C4-2B (cell line): ENCODE measurements at regions not wholly inside any gene's neighbourhood (a gene's known extent, or its start where the extent isn't known, plus 50 kb on each side); places are given as distances from the start of the nearest gene placed in this dataset.

Experiments used
- H3K27ac ChIP-seq: fragments of 450-650 bp; 2 replicates; pipeline ENCODE4 v1.5.1; 2017
- ZFX ChIP-seq: fragments of 450-650 bp; IDR thresholded peaks from 2 replicates; pipeline ENCODE4 v1.6.1; 2017
- TF ChIP-seq, protein P1 (sequence below): fragments of 450-650 bp; conservative IDR thresholded peaks from 2 replicates; pipeline ENCODE4 v1.5.1; 2017; ENCODE audit warnings: mild to moderate bottlenecking

DNA sequence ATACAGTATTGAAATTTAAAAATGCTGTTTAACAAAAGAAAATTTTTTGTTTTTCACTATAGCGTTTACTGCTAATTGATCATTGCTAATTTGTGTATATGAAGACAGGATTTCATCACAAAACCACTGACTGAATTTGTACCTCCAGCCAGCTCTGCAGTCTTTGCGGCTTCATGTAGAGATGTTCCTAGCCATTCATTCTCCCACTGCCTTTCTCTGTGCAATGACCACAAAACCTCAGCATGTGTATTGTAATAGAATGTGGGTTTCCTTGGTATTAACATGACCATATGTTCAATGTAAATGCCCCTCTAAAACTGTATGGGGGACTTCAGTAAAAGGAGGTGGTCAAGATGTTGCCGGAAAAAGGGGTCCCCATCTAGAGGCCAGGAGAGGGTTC, 81.1 kb upstream of the STEAP1B start:
- H3K27ac ChIP-seq, result no peak overlapping the region
- TF ChIP-seq, protein P1, sequence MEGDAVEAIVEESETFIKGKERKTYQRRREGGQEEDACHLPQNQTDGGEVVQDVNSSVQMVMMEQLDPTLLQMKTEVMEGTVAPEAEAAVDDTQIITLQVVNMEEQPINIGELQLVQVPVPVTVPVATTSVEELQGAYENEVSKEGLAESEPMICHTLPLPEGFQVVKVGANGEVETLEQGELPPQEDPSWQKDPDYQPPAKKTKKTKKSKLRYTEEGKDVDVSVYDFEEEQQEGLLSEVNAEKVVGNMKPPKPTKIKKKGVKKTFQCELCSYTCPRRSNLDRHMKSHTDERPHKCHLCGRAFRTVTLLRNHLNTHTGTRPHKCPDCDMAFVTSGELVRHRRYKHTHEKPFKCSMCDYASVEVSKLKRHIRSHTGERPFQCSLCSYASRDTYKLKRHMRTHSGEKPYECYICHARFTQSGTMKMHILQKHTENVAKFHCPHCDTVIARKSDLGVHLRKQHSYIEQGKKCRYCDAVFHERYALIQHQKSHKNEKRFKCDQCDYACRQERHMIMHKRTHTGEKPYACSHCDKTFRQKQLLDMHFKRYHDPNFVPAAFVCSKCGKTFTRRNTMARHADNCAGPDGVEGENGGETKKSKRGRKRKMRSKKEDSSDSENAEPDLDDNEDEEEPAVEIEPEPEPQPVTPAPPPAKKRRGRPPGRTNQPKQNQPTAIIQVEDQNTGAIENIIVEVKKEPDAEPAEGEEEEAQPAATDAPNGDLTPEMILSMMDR, result no peak
- TF ChIP-seq ZFX, result no peak

DNA sequence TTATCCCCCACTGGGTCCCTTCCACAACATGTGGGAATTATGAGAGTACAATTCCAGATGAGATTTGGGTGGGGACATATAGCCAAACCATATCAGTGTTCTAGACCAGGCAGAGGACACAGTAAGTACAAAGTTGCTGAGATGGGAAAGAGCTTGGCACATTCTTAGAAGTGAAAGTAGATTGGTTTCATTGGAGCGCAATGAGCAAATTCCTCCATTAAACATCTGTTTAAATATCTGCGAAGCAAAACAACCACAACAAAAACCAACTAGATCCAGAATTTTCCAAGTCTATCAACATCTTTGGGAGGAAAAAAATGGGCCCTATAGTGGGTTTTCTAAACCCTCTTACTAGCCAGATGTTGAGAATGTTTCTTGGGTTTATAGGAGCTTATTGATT, 80.0 kb upstream of the STEAP1B start:
- TF ChIP-seq ZFX, result no peak
- TF ChIP-seq, protein P1, result no peak
- H3K27ac ChIP-seq, result no peak overlapping the region

DNA sequence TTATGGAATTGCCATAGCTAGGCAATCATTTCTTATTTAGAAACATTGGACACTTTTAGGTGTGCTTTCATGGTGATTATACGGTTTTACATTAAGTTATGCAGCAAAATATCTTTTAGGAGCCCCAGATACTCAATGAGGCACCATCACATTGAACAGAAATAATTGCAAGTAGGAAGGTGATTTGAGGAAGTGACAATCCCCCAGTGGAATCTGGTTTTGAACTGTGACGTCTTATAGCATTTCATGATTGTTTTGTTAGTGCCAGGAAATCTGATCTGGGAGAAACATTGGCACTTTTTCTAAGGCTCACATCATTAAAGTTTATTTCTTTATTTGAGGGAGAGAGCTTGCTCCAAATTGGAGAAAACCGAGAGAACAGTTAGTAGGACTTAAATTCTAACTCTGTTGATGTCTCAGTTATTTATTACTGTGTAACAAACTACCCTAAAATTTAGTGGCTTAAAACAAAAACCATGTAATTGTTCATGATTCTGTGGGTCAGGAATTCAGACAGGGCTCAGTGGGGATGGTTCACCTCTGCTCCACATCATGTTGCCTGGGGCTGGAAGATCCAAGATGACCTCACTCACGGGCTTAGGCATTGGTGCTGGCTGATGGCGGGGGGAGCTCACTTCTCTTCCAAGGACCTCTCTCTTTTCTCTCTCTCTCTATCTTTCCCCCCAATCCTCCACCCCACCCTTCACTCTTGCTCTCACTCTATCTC, 78.2 kb upstream of the STEAP1B start:
- TF ChIP-seq, protein P1, result no peak
- TF ChIP-seq ZFX, result no peak
- H3K27ac ChIP-seq, result no peak overlapping the region

DNA sequence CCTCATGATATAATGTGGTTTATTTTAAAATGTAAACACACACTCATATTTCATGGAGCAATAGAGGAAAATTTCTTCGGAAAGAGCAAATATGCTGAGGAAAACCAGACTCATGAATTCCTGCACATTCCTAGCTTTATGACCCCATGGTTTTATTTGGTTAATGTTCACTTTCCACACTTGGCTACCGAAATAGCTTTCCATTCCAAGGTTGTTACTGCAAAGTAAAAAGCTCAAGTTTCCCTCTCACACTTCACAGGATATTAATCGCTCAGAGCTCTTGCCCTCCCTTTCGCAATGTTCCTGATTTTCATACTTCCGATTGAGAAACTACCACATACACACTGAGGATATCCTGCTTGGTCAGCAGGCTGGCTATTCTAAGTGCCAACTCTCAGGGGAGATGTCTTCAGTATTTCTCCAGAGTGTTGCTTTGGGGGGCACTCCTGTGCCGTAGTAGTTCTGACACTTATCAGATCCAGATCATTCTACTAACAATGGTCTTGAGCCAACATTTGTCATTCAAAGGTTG, 77.5 kb upstream of the STEAP1B start:
- no peak for TF ChIP-seq ZFX
- TF ChIP-seq, protein P1, result no peak
- H3K27ac ChIP-seq, result no peak overlapping the region

DNA sequence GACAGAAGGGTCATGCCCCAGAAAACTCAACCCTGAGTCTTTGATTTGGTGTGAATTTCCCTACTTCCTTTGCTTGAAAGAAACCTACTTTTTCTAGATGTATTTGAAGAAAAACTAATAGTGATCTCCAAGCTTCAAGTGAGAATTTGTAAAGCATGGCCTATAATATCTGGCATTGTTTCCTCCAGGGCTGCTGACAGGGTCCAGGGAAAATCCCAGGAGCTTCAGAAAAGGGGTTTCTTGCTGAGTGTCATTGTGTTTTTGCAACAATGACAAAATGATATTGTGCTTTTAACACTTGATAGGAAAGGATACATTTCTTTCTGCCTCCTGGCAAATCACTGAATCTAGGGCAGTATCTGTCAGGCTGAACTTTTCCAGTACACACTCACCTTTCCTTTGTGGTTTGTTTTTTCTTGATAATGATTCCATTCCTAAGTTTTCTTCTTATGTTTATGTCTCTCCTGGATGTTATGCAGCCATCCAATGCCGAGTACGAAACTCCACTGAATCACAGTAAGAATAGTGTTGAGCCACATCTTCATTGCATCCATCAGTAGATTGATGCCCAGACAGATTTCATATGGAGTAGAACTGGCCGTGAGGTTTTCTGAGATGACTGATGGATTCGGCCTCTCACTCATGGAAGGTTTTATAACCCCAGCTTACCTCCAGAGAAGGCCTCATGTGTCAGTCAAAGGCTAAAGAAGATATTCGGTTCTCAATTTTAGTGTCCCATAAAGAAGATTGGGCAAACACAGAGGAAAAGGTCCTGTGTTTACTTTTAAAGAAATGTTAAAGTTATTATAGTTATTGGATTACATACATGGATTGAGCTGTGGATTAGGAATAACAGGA, 76.9 kb upstream of the STEAP1B start:
- H3K27ac ChIP-seq, result no peak overlapping the region
- TF ChIP-seq, protein P1, result no peak
- TF ChIP-seq ZFX, result no peak

DNA sequence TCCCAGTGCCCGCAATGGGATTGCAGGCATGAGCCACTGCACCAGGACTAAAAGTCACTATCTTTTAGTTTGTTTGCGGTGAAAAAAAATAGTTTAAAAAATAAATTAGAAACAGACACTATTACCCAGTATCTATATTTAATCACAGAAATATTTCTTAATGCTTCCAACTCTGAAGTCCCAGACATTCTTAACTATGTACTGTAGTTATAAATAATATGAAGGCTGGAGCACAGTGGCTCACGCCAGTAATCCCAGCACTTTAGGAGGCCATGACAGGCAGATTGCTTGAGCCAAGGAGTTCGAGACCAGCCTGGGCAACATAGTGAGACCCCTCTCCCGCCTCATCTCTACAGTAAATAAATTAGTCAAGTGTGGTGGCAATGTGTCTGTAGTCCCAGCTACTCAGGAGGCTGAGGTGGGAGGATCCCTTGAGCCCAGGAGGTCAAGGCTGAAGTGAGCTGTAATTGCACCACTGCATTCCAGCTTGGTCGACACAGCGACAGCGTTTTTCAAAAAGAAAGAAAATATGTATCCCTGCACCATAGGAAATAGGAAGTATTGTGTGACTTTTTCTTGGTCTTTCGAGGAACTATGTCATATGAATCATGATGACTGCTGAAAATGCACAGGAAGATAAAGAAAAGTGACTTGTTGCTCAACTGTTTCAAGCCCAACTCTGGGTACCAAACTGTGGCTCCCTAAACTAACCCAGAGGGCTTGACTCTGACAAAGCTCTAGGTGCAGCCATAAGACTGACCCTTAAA, 74.9 kb upstream of the STEAP1B start:
- H3K27ac ChIP-seq, result no peak overlapping the region
- TF ChIP-seq ZFX, result no peak
- TF ChIP-seq, protein P1, result no peak
